Effector memory CD8-positive, alpha-beta T cell (primary cell): ENCODE measurements at regions not wholly inside any gene's neighbourhood (a gene's known extent, or its start where the extent isn't known, plus 50 kb on each side); places are given as distances from the start of the nearest gene placed in this dataset.

Source experiments
- ATAC-seq: fragments of 150-1000 bp; cut with Tn5 transposase; replicated peaks from 2 replicates; pipeline ENCODE4 v1.10.0; 2021; ENCODE audit warnings: mild to moderate bottlenecking, moderate library complexity
- DNase-seq, 3 experiments: peaks; one replicate each; pipeline ENCODE4 v3.0.0; 2021
- H3K27ac Mint-ChIP-seq, 2 donors: one replicate each; pipeline ENCODE4 v1.8.0; 2022; ENCODE audit warnings: mild to moderate bottlenecking in 2 of 2, mixed read lengths in 2 of 2, moderate library complexity in 2 of 2
- H3K27me3 Mint-ChIP-seq, 2 donors: one replicate each; pipeline ENCODE4 v1.8.0; 2022; ENCODE audit warnings: mixed read lengths in 2 of 2
- H3K36me3 Mint-ChIP-seq: one replicate; pipeline ENCODE4 v1.8.0; 2022; ENCODE audit warnings: mild to moderate bottlenecking, moderate library complexity, mixed read lengths; ENCODE audit not compliant: insufficient read depth
- H3K4me1 Mint-ChIP-seq, 2 donors: one replicate each; pipeline ENCODE4 v1.8.0; 2022; ENCODE audit warnings: low read depth in 2 of 2, mixed read lengths in 2 of 2
- H3K4me3 Mint-ChIP-seq, 2 donors: one replicate each; pipeline ENCODE4 v1.8.0; 2022; ENCODE audit warnings: mild to moderate bottlenecking in 2 of 2, mixed read lengths in 2 of 2, moderate library complexity in 2 of 2
- H3K9me3 Mint-ChIP-seq, 2 donors: one replicate each; pipeline ENCODE4 v1.8.0; 2022; ENCODE audit warnings: mixed read lengths in 2 of 2

DNA sequence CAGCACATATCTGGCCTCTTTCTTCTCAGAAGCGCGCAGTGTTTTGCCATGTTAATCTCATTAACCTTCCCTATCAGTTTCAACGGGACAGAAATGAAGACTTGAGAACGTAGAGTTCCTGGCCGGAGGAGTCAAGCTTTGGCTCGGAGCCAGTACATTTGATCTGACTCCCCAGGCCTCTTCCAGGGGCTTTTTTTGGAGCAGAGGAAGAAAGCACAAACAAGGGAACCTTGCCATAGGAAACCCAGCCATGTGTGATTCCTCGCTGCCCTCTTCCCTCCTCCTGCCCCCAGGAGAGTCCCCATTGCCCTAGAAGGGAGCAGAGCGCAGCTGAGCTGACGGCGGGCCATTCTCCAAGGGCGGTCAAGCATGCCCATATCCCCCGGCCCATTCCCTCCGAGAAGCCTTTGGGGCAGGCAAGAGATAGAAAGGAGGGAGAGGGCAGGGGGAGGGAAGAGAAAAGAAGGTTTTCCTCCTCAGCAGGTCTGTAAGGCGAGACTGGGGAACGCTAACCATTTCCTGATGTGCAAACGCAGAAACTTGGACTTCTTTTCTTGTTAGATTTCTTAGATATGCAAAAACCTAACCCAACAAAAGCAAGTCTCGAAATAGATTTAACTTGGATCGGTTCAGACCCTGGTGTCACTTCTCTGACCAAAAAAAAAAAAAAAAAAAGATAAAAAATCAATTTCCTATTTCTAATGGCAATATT lies 63.7 kb upstream of the POU3F3 start:
- Mint-ChIP-seq H3K27ac (no peak overlapping the region), H3K4me1 (no peaks in the 10 kb centered on the region), H3K36me3 (no peaks in the 10 kb centered on the region), H3K27me3 (peaks cover under 1 to 4% of the 10 kb centered on the region in 2 donors), H3K4me3 (no peak overlapping the region), H3K9me3 (peaks cover 0 to 2% of the 10 kb centered on the region in 2 donors)
- no peak for ATAC-seq
- no peak for DNase-seq

DNA sequence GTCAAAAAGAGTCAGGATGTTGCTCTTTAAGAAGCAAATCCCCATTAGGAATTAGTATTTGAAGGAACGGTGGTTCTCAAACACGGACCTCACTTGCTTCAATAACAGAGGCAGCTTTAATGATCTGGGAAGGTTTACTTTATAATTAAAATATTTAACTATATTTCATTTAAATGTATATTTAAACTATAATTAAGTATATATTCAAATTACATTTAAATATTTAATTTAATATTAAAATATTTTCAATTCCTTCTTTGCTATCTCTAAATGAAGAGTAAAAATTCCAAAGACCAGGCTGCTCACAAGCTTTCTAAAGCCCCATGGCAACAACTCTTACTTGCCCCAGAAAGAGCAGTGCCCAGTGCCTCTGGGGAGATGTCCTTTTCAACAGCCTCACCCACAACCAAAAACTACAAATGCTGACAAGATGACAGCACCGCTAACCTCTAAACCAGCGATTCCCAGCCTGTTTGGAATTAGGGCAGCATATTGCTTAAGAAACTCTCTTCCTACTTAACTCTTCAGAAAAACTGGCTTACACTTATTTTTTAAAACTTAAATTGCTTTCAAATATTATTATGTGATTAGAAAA lies 62.9 kb upstream of the POU3F3 start:
- Mint-ChIP-seq H3K4me3 (no peak overlapping the region), H3K36me3 (no peaks in the 10 kb centered on the region), H3K27me3 (peaks cover 4 to 7% of the 10 kb centered on the region in 2 donors), H3K27ac (no peak overlapping the region), H3K4me1 (no peaks in the 10 kb centered on the region), H3K9me3 (peaks cover 0 to 3% of the 10 kb centered on the region in 2 donors)
- DNase-seq (no peak), ATAC-seq (no peak)

DNA sequence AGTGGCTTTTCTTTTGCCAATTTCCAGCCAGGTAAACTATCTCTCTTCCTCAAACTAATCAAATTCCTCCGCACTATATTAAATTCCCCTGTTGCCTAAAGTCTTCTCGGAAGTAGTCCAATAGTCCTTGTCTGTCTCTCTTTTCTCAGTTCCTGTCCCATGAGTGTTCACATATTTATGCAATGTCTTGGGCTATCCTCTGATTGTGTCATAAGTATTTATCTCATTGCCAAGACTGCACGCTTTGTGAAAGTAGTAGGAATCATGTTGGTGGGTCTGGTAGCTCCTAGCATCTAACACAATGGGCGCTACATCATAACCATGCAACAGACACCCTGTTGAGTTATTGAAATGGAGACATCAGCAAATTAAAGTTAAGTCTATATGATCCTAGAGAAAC lies 59.9 kb upstream of the POU3F3 start:
- no peak overlapping the region for H3K27ac Mint-ChIP-seq
- peaks cover 4 to 16% of the 10 kb centered on the region in 2 donors for H3K27me3 Mint-ChIP-seq
- no peaks in the 10 kb centered on the region for H3K4me1 Mint-ChIP-seq
- ATAC-seq: no peak
- peaks cover 5 to 6% of the 10 kb centered on the region in 2 donors for H3K9me3 Mint-ChIP-seq
- no peak for DNase-seq
- H3K36me3 Mint-ChIP-seq: no peaks in the 10 kb centered on the region
- no peak overlapping the region for H3K4me3 Mint-ChIP-seq

DNA sequence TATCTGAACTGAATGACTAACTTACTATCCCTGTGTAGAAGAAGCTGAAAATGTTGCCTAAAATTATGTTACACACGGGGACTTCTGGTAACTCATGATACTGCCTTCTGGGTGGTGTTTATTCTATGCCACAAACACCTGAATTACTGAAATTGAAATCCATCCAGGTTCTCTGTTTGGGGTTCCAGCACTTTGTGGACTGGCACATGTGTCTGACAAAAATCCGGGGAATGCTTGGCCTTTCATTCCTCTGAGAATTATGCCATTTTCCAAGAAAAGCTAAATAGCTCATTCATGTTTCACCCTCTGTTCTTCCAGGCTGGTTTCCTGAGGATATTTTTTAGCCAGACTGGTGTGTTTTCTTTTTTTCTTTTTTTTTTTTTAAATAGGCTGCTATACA lies 59.5 kb upstream of the POU3F3 start:
- Mint-ChIP-seq H3K9me3 (peaks cover 5 to 6% of the 10 kb centered on the region in 2 donors), H3K36me3 (no peaks in the 10 kb centered on the region), H3K27ac (no peak overlapping the region), H3K27me3 (peaks cover 4 to 16% of the 10 kb centered on the region in 2 donors), H3K4me3 (no peak overlapping the region), H3K4me1 (no peaks in the 10 kb centered on the region)
- DNase-seq: no peak
- ATAC-seq: no peak
